IPS DF 4.7 (cell line): ENCODE measurements at regions not wholly inside any gene's neighbourhood (a gene's known extent, or its start where the extent isn't known, plus 50 kb on each side); places are given as distances from the start of the nearest gene placed in this dataset.
"Not testable (repeated sequence)": the region's sequence is repeated elsewhere in the genome, so short reads cannot be mapped to it uniquely, and the experiment has no call there.

Experiments used
- DNase-seq: peaks from one replicate; pipeline ENCODE4 v3.0.0-alpha.2; 2013; ENCODE audit warnings: low spot score; ENCODE audit errors: extremely low read depth

DNA sequence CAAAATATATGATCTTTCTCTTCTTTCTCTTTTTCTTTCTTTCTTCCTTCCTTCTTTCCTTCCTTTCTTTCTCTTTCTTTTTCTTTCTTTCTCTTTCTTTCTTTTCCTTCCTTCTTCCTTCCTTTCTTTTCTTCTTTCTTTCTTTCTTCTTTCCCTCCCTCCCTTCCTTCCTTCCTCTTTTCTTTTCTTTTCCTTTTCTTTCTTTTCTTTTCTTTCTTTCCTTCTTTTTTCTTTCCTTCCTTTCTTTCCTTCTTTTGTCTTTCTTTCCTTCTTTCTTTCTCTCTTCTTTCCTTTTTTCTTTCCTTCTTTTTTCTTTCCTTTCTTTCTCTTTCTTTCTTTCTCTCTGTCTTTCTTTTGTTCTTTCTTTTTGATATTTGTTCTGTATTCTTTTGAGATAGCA lies 1356.0 kb upstream of the SEL1L start:
- no peak for DNase-seq

DNA sequence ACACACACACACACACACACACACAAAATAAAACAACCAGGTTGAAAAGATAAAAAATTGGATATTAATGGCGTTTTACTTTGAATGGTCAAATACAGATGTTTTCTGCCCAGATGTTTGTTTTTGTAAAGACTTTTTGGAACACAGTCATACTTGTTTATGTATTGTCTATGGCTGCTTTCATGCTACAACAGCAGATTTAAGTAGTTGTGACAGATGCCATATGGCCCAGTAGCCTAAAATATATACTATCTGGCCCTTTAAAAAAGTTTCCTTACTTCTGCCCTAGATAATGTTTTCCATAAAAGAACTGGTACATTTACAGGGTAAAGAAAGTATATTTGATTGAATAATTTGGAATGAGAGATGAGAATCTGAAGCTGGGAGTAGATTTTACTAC lies 1362.8 kb upstream of the SEL1L start:
- no peak for DNase-seq

DNA sequence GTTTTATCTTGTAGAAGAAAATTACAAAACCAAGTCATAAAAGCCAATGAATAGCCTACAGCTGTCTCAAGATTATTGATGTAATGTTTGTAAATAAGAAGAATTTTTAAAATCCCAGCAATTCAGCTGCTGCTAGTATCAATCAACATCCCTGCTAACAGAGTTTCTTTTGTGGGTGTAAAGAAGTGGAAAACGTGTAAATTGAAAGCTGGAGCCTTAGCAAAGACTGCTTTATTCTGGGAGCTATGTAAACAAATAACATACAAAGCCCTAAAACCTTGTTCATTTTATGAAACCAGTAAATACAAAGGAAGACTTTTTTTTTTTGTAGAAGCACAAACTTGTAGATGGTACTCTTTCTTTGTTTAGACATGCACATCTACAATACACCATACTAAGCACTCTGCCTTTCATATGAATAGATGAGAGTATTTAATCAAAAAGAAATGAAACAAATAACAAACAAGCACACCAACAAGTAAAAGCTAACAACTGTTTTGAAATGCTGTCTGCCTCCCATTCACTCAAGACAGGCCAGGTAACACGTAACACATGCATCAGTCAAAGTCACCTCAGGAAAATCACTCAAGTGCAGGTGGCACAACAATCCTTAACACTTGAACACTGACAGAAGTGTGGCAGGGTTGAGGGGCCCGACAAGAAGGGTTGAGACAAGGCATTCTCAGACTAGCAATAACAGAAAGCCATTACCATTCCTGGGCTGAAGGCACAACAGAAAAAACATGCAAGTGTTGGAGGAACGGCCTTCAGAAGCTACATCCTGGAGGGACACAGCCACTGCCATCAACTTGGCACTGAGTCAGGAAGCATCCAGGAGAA lies 1364.0 kb upstream of the SEL1L start:
- no peak for DNase-seq

DNA sequence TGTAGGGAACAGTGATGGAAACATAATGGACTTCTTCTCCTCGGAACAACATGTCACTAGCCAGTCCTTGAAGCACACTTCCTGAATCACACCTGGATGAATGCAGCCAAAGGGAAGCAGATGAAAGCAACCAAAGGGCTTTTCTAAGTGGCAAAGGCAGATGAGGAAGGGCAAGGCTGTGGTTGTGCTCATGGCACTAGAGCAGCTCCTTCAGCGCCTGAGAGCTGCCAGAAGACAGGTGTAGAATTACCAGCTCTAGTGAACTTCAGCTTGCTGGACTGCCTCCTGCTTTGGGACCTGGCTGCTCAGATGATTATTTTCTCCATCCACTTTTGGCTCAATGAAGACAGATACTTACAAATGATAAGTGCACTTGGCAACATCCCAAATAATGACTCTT lies 1372.1 kb upstream of the SEL1L start:
- DNase-seq, result no peak

DNA sequence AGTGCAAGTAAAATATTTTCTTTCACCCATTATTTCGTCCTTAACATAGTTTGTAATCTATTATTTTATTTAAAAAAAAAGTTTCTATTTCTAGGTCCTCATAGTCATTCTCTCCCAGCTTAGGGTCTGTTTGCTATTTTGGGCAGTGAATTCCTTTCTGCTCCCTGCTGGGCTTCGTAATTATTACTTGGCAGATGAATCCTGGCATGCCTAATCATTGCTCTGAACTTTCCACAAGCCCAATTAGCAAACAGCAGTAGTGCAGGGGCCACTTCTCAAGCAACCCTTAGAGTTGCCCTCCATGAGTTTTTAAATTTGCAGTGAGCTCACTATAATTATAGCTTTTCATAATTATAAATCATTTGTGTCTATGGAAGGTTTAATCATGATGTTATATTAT lies 1378.3 kb upstream of the SEL1L start:
- DNase-seq, result no peak

DNA sequence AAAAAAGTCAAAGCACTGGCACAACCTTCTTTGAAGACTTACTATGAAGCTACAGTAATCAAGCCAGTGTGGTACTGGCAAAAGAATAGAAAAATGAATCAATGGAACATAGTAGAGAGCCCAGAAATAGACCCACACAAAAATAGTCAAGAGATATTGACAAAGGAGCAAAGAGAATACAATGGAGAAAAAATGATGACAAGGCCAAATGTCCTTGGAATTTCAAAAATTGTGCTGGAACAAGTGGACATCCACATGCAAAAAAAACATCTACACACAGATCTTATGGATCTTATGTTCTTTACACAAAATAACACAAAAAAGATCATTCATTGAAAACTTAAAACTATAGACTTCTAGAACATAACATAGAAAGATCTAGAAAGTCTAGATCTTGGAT lies 1379.7 kb upstream of the SEL1L start:
- DNase-seq, result no peak

DNA sequence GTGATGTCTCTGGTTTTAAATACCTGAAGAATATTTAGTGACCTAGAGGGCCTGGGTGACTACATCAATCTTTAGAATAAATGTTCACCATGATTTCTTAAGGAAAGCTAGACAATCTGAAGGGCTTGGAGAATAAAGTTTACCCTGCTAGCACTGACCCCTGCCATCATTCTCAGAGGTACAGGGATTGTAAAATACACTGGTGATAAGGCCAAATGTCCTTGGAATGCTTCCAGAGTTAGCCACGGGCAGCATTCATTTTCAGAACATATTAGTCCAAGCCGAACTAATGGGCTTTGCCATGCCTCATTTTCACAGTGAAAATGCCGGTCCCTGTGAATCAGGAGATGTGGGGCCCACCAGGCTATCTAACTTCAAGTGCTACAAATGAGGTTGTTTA lies 1381.7 kb upstream of the SEL1L start:
- no peak for DNase-seq

DNA sequence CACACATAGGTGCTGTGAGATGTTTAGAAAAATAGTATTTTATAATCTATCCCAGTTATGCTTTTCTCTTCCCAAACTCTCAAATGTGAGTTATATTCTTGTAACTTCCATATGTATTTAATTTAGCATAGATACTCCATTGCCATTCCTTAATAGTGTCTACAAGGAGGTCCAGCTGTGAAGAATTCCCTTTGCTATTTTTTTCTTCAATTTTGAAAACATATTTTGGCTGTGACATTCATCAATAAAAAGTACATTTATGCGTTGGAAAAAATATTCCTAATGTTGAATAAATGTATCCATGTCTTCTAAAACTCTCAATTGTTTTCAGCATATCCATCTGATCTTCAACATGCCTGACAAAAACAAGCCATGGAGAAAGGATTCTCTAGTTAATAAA lies 1402.0 kb upstream of the SEL1L start:
- DNase-seq, result no peak

DNA sequence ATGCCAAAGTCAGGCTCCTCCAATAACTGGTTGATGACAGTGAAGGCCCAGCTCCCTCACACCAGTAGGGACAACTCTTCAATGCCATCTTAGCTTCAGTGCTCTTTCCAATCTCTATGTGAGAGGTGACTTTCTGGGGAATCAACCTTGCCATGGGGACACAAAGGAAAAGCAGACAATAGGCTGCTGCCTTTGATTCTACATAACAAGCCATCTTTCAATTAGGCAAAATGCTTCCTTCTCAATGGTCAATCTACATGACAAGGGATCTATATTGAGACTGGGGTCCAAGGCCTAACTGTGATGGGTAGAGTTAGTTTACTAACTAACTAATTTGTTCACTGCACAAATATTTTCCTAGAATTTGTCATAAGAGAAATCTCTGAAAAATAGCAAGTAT lies 1417.5 kb upstream of the SEL1L start:
- no peak for DNase-seq

DNA sequence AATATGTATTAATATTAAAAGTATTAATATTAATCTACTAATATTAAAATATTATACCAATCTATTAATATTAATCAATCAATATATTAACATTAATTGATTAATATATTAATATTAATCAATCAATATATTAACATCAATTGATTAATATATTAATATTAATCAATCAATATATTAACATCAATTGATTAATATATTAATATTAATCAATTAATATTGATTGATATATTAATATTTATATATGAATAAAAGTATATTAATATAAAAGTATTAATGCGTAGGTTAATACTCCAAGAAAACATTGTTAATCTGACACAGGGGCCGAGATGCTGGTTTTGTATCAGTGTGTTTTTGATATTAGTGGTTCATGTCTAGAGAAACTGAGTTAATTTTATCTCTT lies 1430.1 kb upstream of the SEL1L start:
- DNase-seq, result no peak

DNA sequence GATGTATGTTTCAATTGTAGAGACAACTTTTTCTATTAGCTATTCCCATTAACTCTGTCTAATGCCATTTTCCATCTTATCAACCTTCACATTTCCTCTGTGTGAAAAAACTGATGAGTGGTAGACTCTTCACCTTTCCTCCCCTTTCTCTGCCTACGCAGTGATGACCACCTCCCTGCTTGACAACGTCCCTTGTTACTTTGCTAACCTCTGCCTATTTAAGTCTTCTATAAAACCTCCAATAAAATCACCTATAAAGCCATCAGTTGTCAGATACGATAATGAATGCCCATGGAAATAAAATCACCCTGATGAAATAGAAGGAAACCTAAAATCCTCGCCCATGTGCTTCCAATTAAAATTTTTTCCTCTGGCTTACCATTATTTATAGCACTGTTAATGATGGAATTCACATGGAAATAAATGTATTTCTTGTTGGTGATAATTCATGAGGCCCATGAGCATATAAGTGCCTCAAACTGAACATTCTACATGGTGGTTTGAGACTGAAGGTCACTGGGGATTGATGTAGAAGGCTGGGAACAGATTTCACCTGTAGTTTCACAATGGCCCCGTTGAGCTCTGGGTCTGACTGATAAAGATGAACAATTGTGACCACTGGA lies 1454.0 kb upstream of the SEL1L start:
- no peak for DNase-seq

DNA sequence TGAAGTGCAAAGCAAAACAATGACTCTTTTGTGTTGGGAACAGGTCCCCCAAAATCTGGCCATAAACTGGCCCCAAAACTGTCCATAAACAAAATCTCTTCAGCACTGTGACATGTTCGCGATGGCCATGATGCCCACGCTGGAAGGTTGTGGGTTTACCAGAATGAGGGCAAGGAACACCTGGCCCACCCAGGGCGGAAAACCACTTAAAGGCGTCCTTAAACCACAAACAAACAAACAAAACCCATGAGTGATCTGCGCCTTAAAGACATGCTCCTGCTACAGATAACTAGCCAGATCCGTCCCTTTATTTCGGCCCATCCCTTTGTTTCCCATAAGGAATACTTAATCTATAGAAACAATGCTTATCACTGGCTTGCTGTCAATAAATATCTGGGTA lies 1460.9 kb upstream of the SEL1L start:
- not testable (repeated sequence) for DNase-seq

DNA sequence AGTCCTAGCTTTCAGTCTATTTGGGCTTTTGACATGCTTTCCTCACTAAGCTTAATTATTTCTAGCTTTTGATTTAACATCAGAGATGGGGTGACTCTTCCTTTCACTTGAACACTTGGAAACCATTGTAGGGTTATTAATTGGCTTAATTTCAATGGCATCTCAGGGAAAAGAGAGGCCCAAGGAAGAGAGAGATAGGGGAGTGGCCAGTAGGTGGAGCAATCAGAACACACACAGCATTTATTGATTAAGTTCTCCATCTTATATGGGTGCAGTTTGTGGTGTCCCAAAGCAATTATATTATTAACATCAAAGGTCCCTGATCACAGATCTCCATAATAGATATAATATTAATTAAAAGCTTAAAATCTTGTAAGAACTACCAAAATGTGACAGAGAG lies 1466.1 kb upstream of the SEL1L start:
- DNase-seq, result no peak

DNA sequence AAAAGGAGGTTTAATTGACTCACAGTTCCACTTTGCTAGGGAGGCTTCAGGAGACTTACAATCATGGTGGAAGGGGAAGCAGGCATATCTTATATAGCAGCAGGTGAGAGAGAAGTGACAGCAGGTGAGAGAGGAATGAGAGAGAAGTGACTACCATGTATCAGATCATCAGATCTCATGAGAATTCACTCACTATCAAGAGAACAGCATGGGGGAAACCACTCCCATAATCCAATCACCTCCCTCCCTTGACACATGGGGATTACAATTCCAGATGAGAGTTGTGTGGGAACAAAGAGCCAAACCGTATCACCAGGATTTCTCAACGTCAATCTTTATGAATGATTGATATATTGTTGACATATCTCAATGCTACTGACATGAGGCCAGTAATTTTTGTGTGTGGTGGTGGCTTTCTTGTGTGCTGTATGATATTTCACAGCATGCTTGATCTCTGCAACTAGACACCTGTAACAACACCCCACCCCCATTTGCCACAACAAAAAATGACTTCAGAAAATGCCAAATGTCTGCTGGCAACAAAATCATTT lies 1470.9 kb upstream of the SEL1L start:
- no peak for DNase-seq

DNA sequence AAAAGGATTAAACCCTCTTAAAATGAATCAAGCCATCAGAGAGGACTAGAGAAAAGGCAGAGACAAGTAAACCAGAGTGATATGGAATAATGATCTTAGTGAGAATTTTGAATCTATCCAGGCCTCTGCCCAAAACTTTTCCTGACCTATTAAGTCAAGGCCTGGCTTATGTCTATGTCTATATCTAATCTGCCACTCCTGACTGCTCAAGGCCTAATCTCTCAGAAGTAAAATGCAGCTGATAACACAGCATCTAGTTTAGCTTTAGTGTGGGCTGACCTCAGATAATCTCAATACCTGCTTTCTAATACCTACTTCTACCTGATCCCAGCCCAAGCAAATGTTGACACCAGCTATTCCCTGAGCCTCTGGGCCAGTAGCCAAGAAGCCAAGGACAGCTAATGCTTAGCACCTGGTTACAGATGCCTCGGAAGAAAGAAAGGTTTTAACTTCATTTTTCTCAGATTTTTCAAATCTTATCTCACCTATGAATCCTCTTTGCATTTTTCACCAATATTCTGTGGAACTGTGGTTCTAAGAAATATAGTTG lies 1472.5 kb upstream of the SEL1L start:
- no peak for DNase-seq

DNA sequence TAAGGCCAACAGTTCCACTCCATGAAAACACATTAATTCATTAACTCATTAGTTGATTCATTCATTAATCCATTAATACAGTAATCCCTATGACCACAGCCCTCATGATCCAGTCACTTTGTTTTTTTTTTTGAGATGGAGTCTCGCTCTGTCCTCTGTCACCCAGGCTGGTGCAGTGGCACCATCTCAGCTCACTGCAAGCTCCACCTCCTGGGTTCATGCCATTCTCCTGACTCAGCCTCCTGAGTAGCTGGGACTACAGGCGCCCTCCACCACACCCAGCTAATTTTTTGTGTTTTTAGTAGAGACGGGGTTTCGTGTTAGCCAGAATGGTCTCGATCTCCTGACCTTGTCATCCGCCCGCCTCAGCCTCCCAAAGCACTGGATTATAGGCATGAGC lies 1473.4 kb upstream of the SEL1L start:
- not testable (repeated sequence) for DNase-seq

DNA sequence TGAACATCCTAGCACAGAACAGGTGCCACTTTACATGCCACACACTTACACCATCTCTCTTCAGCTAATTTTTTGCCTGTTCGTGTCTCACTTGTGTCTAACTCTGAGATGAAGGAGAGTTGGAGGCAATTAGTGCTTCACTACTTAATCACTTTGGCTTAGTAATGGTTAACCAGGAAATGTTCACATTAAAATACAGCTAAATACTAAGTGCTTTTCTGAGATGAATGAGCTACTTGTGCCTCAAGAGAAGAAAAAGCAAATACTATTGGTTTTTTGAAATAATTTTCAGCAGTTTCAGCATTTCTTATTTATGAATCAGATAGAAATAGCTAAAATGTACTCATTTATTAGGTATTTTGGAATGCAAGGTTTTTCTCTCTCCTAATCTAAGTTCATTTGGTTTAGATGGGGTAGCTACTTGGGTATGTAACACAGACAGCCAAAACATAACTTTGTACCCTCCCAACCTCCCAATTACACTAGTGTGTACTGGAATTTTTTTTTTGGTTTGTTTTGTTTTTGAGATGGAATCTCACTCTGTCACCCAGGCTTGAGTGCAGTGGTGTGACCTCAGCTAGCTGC lies 1474.1 kb upstream of the SEL1L start:
- DNase-seq, result no peak

DNA sequence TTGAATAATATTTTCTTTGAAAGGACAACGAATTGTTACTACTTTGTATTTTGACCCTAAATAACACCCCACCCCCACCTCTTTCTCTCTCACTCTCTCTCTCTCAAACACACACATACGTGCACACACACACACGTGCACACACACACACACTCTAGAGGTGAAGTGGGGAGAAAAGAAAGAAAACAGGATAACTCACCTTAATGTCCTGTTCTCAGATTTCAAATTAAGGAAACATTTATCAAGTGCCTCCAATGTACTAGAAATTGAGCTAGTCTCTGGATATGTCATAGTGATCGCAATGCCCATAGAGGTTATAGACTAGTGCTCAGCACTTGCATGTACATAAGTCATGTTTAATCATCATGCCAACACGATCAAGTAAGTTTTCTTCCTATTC lies 1483.6 kb upstream of the SEL1L start:
- DNase-seq, result no peak

DNA sequence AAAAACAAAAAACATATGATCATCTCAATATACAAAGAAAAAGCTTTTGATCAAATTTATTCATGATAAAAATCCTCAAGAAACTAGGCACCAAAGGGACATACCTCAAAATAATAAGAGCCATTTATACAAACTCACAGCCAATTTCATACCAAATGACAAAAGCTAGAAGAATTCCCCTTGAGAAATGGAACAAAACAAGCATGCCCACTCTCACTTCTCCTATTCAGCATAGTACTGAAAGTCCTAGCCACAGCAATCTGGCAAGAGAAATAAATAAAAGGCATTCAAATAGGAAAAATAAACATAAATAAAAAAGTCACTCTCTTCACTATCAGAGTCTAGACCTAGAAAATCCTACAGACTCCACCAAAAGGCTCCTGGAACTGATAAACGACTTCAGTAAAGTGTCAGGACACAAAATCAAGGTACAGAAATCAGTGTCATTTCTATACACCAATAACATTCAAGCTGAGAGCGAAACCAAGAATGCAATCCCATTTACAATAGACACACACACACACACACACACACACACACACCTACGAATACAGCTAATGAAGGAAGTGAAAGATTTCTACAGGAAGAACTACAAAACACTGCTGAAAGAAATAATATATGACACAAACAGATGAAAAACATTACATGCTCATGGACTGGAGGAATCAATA lies 1486.2 kb upstream of the SEL1L start:
- DNase-seq, result no peak

DNA sequence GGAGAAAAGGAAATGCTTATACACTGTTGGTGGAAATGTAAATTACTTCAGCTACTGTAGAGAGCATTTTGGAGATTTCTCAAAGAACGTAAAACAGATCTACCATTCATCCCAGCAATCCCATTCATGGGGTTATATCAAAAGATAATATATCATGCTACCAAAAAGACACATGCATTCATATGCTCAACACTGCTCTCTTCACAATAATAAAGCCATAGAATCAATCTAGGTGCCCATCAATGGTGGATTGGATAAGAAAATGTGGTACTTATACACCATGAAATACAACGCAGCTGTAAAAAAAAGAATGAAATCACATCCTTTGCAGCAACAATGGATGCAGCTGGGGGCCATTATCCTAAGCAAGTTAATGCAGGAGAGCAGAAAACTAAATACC lies 1487.7 kb upstream of the SEL1L start:
- DNase-seq, result no peak

DNA sequence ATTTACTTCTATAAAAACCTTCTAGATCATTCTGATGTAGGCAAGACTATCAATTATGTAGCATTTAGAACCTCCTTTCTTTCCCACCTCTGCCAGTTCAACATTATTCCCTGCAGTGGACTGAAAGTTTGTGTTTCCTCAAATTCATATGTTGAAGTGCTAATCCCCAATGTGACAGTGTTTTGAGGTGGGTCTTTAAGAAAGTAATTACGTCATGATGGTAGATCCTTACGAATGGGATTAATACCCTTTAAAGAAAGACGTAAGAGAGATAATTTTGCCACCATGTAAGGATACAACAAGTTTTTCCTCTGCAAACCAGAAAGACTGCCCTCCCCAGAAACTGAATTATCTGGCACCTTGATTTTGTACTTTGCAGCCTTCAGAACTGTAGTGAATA lies 1489.7 kb upstream of the SEL1L start:
- no peak for DNase-seq

DNA sequence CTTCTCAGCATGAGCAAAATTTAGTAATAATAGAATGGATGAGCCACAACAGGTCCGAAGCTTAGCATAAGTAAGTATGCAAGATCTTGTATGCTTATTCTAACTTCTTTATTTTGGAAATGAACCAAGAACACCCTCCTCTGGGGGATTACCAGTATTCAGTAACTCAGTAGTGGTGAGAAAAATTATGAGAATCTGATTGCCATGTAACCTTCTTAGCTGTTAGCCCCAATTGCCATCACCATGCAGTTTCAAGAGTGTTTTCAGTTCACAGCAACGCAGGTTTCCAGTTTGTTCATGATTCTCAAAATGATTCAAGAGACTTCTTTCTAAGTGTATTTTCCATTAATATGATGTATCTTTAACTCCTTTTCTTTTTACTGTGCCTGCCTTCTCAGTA lies 1507.6 kb upstream of the SEL1L start:
- no peak for DNase-seq
